GM21367 (cell line): ENCODE measurements at regions not wholly inside any gene's neighbourhood (a gene's known extent, or its start where the extent isn't known, plus 50 kb on each side); places are given as distances from the start of the nearest gene placed in this dataset.

Experiments
- ATAC-seq: cut with Tn5 transposase; IDR thresholded peaks from one replicate; pipeline ENCODE4 v1.9.1; 2021; ENCODE audit not compliant: unreplicated experiment

- ATAC-seq, result no peak
Observed at GRCh38 chr9:108134486-108135128, 645.0 kb upstream of the KLF4 start.

- ATAC-seq, result no peak
Observed at GRCh38 chr9:108133680-108134079, 644.1 kb upstream of the KLF4 start.

- ATAC-seq, result no peak
Observed at GRCh38 chr9:108133101-108133500, 643.5 kb upstream of the KLF4 start.

GRCh38 chr9:108130905-108131304, 641.3 kb upstream of the KLF4 start:
- ATAC-seq, result no peak

GRCh38 chr9:108125625-108126024, 636.1 kb upstream of the KLF4 start:
- no peak for ATAC-seq

GRCh38 chr9:108119530-108120113, 630.1 kb upstream of the KLF4 start:
- no peak for ATAC-seq

- no peak for ATAC-seq
Observed at GRCh38 chr9:108117795-108118194, 628.2 kb upstream of the KLF4 start.

- ATAC-seq, result no peak
Observed at GRCh38 chr9:108117306-108117705, 627.7 kb upstream of the KLF4 start.

- ATAC-seq, result no peak
Observed at GRCh38 chr9:108113596-108113995, 624.0 kb upstream of the KLF4 start.

- no peak for ATAC-seq
Observed at GRCh38 chr9:108109927-108110690, 620.5 kb upstream of the KLF4 start.

- no peak for ATAC-seq
Observed at GRCh38 chr9:108108852-108109448, 619.4 kb upstream of the KLF4 start.

- no peak for ATAC-seq
Observed at GRCh38 chr9:108108280-108108851, 618.8 kb upstream of the KLF4 start.

- ATAC-seq, result no peak
Observed at GRCh38 chr9:108105885-108106284, 616.3 kb upstream of the KLF4 start.

- no peak for ATAC-seq
Observed at GRCh38 chr9:108104991-108105390, 615.4 kb upstream of the KLF4 start.

GRCh38 chr9:108103046-108103693, 613.6 kb upstream of the KLF4 start:
- ATAC-seq, result no peak

- ATAC-seq, result no peak
Observed at GRCh38 chr9:108101410-108101809, 611.8 kb upstream of the KLF4 start.

GRCh38 chr9:108100571-108100970, 611.0 kb upstream of the KLF4 start:
- no peak for ATAC-seq

GRCh38 chr9:108099854-108100253, 610.3 kb upstream of the KLF4 start:
- no peak for ATAC-seq

- ATAC-seq, result no peak
Observed at GRCh38 chr9:108095496-108095895, 605.9 kb upstream of the KLF4 start.

GRCh38 chr9:108094676-108094993, 605.1 kb upstream of the KLF4 start:
- ATAC-seq, result no peak
